Right hindlimb (tissue), 1 donor: ENCODE measurements at regions not wholly inside any gene's neighbourhood (a gene's known extent, or its start where the extent isn't known, plus 50 kb on each side); places are given as distances from the start of the nearest gene placed in this dataset.
"Not testable (repeated sequence)": the region's sequence is repeated elsewhere in the genome, so short reads cannot be mapped to it uniquely, and the experiment has no call there.

Source experiments
- DNase-seq: peaks from one replicate; pipeline ENCODE4 v3.0.0-alpha.2; 2018

DNA sequence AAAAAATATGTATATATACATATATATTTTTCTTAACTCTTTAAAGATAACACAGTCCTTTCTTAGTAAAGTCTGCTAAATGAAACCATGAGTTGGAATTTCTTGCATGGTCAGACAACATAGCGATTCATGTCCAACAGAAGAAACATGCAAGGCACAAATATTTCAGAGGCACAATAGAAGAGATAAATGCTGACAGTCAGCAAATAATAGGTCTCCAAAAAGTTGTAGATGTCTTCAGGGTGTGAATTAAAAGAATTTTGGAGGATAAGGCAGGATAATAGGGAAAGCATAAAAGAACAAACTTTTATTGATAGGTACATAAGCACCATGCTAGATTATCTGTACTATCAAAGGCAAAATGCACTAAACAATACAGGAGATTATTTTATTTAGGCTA is 800.2 kb downstream of the PLCL1 start:
- no peak for DNase-seq

DNA sequence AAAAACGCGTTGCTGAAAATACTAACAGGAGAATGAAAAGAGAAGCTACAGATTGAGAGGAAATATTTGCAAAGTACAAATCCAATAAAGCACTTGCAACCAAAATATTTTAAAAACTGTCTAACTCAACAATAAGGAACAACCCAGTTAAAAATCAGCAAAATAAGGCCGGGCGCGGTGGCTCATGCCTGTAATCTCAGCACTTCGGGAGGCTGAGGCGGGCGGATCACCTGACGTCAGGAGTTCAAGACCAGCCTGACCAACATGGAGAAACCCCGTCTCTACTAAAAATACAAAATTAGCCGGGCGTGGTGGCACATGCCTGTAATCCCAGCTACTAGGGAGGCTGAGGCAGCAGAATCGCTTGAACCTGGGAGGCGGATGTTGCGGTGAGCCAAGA is 798.6 kb downstream of the PLCL1 start:
- not testable (repeated sequence) for DNase-seq

- no peak for DNase-seq
Measured at GRCh38 chr2:198597648-198598047, 793.3 kb downstream of the PLCL1 start.

- no peak for DNase-seq
Measured at GRCh38 chr2:198596985-198597384, 792.6 kb downstream of the PLCL1 start.

DNA sequence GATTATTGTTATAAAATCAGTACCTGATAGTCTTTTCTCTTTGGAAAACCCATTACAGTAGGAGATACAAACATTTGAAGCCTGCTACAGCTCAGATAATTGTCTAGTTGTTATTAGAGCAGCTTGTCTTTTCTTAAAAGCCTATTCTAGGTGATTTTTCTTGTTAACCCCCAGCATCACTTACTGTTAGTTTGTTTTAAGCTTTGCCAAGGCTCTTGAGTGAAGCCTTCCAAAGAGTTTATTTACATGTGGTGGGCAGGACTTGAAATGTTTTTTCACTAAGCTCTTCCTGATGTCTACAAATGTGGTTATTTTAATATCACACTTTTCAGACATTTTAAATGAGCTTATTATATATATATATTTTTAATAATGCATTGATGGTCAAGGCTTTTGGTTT is 791.3 kb downstream of the PLCL1 start:
- no peak for DNase-seq

DNA sequence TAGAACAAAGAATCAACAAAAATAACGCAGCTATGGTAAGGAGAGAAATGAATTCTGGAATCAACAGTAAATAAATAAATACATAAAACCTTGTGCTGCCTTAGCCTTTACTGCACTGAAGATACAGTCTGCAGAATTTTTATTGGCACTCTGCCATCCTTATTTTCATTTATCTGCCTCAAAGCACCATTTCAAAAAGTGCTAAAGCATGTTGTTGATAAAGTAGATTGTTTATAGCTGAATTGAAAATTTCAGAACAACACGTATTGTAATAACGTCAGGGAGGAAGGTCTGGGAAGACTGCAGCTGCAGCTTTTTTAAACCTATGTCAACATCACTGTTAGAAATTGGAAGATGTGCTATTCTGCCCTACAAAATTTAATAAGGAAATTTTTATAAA is 787.2 kb downstream of the PLCL1 start:
- no peak for DNase-seq

- no peak for DNase-seq
Measured at GRCh38 chr2:198587741-198588140, 783.3 kb downstream of the PLCL1 start.

DNA sequence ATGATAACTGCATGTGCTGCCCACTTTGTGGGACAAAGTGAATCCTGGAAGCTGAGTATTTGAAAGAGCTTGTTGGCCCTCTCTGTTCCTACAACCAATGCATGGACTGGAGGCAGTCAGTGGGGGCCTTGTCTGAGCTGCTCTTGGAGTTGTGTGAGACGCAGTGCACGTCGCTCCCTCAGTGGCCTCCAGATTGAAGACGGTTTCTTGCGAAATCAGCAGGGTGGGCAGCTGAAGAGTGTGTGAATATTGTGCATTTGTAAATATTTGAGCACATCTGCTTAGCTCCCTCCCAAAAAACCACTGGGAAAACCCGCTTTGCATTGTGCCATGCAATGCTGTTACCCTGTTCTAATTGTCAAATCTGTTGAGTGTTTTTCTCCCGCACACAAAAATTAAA is 782.8 kb downstream of the PLCL1 start:
- DNase-seq, result no peak

- no peak for DNase-seq
Measured at GRCh38 chr2:198571393-198571792, 767.0 kb downstream of the PLCL1 start.

- DNase-seq, result no peak
Measured at GRCh38 chr2:198558176-198558575, 753.8 kb downstream of the PLCL1 start.

- no peak for DNase-seq
Measured at GRCh38 chr2:198546122-198546521, 741.7 kb downstream of the PLCL1 start.

DNA sequence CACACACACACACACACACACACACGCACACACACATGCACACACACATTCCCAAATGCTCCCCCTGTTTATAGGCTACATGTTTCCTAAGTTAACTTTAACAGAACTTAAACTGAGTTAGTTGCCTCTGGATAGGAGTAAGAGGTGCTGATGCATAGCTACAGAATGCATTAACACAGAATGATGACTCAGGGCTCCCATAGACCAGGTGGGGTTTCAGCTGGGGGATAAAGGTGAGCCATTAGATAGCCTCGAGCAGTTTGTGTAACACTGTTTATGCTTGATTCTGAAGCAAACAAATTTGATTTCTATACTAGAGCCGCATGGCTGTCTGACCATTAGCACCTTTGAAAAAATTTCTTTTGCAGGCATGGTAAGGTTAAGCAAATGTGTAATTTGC is 741.0 kb downstream of the PLCL1 start:
- no peak for DNase-seq

GRCh38 chr2:198544461-198544860 is 740.1 kb downstream of the PLCL1 start:
- DNase-seq, result no peak

DNA sequence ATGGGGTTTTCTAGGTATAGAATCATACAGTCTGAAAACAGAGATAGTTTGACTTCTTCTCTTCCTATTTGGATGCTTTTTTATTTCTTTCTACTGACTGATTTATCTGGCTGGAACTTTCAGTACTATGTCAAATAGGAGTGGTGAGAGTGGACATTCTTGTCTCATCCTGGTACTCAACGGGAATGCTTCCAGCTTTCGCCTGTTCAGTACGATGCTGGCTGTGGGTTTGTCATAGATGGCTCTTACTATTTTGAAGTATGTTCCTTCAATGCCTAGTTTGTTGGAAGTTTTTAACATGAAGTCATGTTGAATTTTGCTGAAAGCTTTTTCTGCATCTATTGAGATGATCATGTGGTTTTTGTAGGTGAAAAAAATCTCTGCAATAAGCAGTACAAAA is 730.4 kb downstream of the PLCL1 start:
- no peak for DNase-seq

- no peak for DNase-seq
Measured at GRCh38 chr2:198525211-198525969, 721.0 kb downstream of the PLCL1 start.

- no peak for DNase-seq
Measured at GRCh38 chr2:198523710-198524109, 719.3 kb downstream of the PLCL1 start.

DNA sequence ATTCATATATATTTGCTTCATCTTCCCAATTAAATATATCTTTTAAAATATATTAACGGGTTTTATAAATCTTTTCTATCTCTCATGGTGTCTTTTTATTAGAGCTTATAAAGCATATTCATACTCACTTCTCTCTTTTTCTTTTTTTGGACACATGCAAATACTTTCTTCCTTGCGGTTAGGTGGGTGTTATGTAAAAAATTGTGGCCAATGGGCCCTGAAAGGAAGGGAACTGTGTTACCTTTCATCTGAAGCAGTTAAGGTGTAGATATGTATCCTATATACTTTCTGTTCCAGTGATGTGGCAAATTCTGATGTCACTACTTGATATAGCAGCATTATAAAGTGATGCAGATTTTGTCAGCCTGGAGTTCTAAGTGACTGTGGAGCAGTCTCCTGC is 714.5 kb downstream of the PLCL1 start:
- no peak for DNase-seq

GRCh38 chr2:198517976-198518375 is 713.6 kb downstream of the PLCL1 start:
- no peak for DNase-seq

DNA sequence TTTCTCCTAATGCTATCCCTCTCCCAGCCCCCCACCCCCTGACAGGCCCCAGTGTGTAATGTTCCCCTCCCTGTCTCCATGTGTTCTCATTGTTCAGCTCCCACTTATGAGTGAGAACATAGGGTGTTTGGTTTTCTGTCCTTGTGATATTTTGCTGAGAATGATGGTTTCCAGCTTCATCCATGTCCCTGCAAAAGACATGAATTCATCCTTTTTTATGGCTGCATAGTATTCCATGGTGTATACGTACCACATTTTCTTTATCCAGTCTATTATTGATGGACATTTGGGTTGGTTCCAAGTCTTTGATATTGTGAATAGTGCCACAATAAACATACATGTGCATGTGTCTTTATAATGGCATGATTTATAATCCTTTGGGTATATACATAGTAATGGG is 704.2 kb downstream of the PLCL1 start:
- not testable (repeated sequence) for DNase-seq

GRCh38 chr2:198499539-198499938 is 695.1 kb downstream of the PLCL1 start:
- peak; percentile 82 for DNase-seq

GRCh38 chr2:198498516-198498915 is 694.1 kb downstream of the PLCL1 start:
- DNase-seq, result no peak

- DNase-seq, result no peak
Measured at GRCh38 chr2:198498048-198498447, 693.7 kb downstream of the PLCL1 start.

DNA sequence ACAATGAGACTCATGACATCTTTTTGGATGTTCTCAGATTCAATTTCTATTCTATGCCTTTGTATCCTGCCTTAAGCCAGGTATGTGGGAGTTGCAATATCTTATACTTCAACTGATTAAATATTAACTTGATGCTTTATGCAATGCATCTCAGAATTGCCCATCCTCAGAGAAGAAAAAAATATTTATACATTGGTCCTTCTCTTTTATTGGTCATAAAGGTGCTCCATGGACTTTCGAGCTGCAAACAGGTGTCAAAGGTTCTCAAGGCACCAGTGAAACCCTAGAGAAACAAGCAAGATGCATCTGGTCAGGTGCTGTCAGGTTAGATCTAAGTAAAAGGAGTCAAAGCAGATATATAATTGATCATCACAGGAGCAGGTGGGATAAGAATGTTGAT is 690.5 kb downstream of the PLCL1 start:
- no peak for DNase-seq

- DNase-seq, result no peak
Measured at GRCh38 chr2:198490748-198491147, 686.4 kb downstream of the PLCL1 start.

GRCh38 chr2:198488964-198489363 is 684.6 kb downstream of the PLCL1 start:
- DNase-seq, result no peak
